NB4 (cell line): ENCODE measurements at regions not wholly inside any gene's neighbourhood (a gene's known extent, or its start where the extent isn't known, plus 50 kb on each side); places are given as distances from the start of the nearest gene placed in this dataset.

Experiments used
- POLR2A ChIP-seq: IDR thresholded peaks from 2 replicates; pipeline ENCODE4 v1.6.1; 2011; ENCODE audit warnings: mild to moderate bottlenecking; ENCODE audit not compliant: insufficient read length; ENCODE audit errors: extremely low read depth
- TF ChIP-seq, protein P1 (sequence below): IDR thresholded peaks from one replicate; pipeline ENCODE4 v1.5.1; 2012; ENCODE audit warnings: low read depth, low read length

DNA sequence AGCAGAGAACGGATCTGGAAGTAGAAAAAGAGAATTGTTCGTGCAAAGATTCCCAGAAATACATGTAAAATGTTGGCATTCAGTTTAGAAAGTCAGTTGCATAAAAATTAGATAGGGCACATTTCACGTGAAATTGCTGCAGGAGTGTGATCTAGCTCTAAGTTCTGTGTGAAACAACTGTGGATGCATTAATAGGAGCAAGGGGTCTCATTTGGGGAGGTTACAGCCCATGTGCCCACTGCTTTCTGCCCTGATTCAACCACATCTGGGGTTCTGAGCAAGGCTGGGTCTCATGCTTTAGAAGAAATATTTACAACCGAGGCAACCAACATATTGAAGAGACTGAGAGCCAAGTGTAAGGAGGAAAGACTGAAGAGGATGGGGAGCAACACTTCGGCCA lies 639.0 kb downstream of the BCOR start:
- TF ChIP-seq, protein P1, sequence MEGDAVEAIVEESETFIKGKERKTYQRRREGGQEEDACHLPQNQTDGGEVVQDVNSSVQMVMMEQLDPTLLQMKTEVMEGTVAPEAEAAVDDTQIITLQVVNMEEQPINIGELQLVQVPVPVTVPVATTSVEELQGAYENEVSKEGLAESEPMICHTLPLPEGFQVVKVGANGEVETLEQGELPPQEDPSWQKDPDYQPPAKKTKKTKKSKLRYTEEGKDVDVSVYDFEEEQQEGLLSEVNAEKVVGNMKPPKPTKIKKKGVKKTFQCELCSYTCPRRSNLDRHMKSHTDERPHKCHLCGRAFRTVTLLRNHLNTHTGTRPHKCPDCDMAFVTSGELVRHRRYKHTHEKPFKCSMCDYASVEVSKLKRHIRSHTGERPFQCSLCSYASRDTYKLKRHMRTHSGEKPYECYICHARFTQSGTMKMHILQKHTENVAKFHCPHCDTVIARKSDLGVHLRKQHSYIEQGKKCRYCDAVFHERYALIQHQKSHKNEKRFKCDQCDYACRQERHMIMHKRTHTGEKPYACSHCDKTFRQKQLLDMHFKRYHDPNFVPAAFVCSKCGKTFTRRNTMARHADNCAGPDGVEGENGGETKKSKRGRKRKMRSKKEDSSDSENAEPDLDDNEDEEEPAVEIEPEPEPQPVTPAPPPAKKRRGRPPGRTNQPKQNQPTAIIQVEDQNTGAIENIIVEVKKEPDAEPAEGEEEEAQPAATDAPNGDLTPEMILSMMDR, result no peak
- TF ChIP-seq POLR2A, result no peak
